ENCODE measurements at regions not wholly inside any gene's neighbourhood (a gene's known extent, or its start where the extent isn't known, plus 50 kb on each side); places are given as distances from the start of the nearest gene placed in this dataset.
"Not testable (repeated sequence)": the region's sequence is repeated elsewhere in the genome, so short reads cannot be mapped to it uniquely, and the experiment has no call there.

- no peak for DNase-seq
Observed at GRCh38 chr1:4068076-4068475, 168.0 kb upstream of the C1orf174 start.

- no peak for DNase-seq
Observed at GRCh38 chr1:4071653-4072052, 171.6 kb upstream of the C1orf174 start.

- no peak for DNase-seq
Observed at GRCh38 chr1:4072481-4073153, 172.5 kb upstream of the C1orf174 start.

GRCh38 chr1:4075436-4076225, 175.6 kb upstream of the C1orf174 start:
- DNase-seq = no peak

GRCh38 chr1:4076346-4076745, 176.3 kb upstream of the C1orf174 start:
- DNase-seq = no peak

- not testable (repeated sequence) for DNase-seq
Observed at GRCh38 chr1:4078091-4078962, 178.3 kb upstream of the C1orf174 start.

GRCh38 chr1:4079815-4080214, 179.7 kb upstream of the C1orf174 start:
- no peak for DNase-seq

- no peak for DNase-seq
Observed at GRCh38 chr1:4081806-4082711, 182.0 kb upstream of the C1orf174 start.

- no peak for DNase-seq
Observed at GRCh38 chr1:4083231-4084047, 183.4 kb upstream of the C1orf174 start.

GRCh38 chr1:4084048-4084431, 184.0 kb upstream of the C1orf174 start:
- no peak for DNase-seq

- no peak for DNase-seq
Observed at GRCh38 chr1:4084446-4084845, 184.4 kb upstream of the C1orf174 start.

- DNase-seq = no peak
Observed at GRCh38 chr1:4084896-4085295, 184.8 kb upstream of the C1orf174 start.

- no peak for DNase-seq
Observed at GRCh38 chr1:4085546-4085945, 185.5 kb upstream of the C1orf174 start.

- DNase-seq = no peak
Observed at GRCh38 chr1:4086085-4086850, 186.2 kb upstream of the C1orf174 start.

- DNase-seq = no peak
Observed at GRCh38 chr1:4086921-4087320, 186.8 kb upstream of the C1orf174 start.

GRCh38 chr1:4087530-4088420, 187.7 kb upstream of the C1orf174 start:
- no peak for DNase-seq

GRCh38 chr1:4088676-4089075, 188.6 kb upstream of the C1orf174 start:
- no peak for DNase-seq

GRCh38 chr1:4089421-4090175, 189.5 kb upstream of the C1orf174 start:
- no peak for DNase-seq

All from right kidney (tissue), 1 donor.